Stimulated activated naive CD4-positive, alpha-beta T cell (primary cell): ENCODE measurements at regions not wholly inside any gene's neighbourhood (a gene's known extent, or its start where the extent isn't known, plus 50 kb on each side); places are given as distances from the start of the nearest gene placed in this dataset.
"Not testable (repeated sequence)": the region's sequence is repeated elsewhere in the genome, so short reads cannot be mapped to it uniquely, and the experiment has no call there.

Experiments used
- DNase-seq, 6 experiments: peaks; one replicate each; lab custom pipeline; 2025; lab: John Stamatoyannopoulos, UW

DNA sequence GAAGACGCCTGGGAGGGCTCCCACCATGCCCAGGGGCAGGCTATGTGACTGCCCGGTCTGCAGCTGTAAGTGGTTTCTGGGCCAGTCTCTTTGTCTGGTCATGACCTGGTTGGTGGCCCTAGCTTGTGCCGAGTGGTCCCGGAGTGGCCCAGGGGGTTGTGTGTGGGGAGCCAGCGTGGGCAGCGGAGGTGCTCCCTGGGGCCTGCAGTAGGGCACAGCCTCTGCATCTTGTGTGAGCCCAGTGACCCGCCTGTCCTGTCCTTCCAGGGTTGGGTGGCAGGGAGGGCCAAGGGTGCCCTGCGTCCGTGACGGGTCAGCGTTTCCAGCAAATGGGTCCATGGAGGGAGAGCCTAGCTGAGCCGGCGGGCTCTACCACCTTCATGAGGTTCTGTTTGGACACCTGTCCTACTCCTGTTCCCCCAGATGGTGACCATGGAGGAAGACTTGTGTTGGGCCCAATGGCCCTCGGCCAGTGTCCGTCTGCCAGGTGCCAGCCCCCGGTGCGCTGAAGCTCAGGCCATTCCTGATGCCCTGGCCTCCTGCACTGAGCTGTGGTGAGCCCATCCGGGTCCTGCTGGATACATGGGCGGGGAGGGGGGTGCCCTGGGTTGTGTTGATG is 215.4 kb downstream of the SNRPN start:
- DNase-seq, result no peak

DNA sequence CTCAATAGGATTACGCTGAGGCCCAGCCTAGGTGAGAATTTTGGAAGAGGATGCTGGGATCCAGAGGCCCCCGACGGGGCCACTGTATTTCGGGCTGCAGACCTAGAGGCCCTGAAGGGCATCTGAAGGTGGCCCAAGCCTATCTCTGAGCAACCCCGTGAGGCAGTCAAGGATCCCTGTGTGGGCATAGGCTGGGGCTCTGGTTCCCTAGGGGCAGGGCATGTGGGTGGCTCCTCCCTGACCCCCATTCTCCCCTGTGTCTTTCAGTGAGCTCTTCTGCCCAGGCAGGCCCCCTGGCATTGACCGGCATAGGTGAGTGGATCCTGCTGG is 216.0 kb downstream of the SNRPN start:
- DNase-seq, result no peak

DNA sequence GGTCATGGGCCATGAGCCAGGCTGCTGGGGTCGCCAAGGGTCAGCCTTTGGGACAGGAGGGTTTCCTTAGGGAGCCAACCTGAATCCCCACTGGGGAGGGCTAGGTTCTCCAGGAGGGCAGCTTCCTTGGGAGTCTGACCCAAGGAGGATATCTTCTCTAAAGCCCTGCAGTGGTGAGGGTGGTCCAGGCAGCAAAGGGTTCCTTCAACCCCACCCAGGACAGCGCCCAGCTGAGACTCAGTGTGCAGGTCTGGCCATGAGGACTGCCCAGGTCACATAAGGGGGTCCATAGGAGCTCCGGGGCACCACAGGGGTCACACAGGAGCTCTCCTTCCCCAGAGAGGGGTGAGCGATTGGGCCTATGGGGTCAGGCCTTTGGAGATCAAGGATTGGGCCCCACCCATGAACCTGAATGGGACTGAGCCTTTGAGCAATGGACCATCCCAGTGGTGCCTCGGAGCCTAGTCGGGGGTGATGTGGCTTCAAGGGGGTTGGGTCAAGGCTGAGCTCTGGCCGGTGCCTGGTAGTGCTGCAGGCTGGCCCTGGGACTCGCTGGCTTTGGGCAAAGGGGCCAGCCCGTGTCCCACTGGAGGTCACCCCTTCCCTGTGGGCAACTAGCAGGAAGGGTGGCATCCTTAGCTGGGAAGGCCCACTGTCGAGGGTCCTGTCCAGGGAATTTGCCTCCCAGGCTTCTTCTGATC is 216.5 kb downstream of the SNRPN start:
- DNase-seq, result no peak

DNA sequence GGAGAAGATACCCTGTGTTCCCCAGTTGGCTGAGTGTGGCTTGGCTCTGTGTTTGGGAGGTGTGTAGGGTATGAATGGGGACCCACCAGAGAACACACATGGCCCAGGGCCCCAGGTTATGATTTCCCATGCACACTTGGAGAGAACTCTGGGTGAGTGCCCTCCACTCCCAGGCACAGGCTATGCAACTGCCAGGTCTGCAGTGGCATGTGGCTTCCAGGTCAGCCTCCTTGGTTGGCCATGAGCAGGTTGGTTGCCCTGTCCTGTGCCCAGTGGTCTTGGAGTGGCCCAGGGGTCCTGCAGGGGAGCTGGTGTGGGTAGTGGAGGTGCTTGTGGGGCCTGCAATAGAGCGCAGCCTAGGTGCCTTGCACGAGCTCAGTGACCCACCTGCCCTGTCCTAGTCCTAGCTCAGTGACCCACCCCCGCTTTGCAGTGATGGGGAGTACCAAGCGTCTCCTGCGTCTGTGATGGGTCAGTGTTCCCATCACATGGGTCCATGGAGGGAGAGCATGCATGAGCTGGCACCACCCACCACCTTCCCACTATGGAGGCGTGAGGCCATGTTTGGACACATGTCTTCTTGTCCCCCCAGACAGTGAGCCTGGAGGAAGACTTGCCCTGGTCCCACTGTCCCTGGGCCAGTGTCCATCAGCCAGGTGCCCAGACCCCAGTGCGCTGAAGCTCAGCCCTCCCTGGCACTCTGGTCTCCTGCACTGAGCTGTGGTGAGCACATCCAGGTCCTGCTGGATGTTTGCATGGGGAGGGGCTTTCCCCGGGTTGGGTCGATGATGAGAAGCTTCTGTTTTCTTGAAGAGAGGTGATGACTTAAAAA is 217.3 kb downstream of the SNRPN start:
- DNase-seq, result no peak

DNA sequence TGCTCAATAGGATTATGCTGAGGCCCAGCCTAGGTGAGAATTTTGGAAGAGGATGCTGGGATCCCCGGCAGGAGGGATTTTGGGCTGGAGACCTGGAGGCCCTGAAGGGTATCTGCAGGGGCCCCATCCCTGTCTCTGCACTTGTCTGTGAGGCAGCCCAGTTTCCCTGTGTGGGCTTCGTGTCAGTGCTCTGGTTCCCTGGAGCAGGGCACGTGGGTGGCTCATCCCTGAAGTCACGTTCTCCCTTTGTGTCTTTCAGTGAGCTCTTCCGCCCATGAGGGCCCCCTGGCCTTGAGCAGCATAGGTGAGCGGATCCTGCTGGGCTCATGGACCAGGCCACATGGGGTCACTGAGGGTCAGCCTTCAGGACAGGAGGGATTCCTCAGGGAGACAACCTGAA is 217.9 kb downstream of the SNRPN start:
- DNase-seq, result peak in 1 of 6 experiments; percentile 13

DNA sequence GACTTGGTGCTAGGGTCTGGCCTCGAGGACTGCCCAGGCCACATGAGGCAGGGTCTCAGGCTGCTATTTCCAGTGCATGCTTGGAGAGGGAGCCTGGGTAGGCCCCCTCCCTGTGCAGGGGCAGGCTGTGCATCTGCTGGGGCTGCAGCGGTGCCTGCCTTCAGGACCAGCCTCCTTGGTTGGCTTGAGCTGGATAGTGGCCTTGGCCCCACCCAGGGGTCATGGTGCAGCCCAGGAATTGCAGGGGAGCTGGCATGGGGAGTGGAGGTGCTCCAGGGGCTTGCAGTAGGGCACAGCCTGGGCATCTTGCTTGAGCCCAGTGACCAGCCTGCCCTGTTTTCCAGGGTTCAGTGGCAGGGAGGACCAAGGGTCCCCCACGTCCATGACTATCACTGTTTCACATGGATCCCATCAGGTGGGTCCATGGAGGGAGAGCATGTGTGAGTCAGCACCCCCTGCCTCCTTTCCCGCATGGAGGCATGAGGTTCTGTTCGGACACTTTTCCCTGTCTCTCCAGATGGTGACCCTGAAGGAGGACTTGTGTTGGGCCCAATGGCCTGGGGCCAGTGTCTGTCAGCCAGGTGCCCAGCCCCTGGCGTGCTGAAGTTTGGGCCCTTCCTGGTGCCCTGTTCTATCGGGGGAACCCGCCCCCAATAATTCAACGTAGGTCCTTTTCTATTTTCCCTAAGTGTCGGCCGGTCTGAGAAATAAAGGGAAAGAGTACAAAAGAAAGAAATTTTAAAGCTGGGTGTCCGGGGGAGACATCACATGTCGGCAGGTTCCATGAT is 218.6 kb downstream of the SNRPN start:
- DNase-seq, result no peak

DNA sequence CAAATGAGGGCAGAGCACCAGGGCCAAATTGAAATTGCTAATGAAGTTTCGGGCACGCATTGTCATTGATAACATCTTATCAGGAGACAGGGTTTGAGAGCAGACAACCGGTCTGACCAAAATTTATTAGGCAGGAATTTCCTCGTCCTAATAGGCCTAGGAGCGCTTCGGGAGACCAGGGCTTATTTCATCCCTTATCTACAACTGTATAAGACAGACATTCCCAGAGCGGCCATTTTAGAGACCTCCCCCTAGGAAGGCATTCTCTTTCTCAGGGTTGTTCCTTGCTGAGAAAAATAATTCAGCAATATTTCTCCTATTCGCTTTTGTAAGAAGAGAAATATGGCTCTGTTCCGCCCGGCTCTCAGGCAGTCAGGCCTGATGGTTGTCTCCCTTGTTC is 219.4 kb downstream of the SNRPN start:
- not testable (repeated sequence) for DNase-seq

DNA sequence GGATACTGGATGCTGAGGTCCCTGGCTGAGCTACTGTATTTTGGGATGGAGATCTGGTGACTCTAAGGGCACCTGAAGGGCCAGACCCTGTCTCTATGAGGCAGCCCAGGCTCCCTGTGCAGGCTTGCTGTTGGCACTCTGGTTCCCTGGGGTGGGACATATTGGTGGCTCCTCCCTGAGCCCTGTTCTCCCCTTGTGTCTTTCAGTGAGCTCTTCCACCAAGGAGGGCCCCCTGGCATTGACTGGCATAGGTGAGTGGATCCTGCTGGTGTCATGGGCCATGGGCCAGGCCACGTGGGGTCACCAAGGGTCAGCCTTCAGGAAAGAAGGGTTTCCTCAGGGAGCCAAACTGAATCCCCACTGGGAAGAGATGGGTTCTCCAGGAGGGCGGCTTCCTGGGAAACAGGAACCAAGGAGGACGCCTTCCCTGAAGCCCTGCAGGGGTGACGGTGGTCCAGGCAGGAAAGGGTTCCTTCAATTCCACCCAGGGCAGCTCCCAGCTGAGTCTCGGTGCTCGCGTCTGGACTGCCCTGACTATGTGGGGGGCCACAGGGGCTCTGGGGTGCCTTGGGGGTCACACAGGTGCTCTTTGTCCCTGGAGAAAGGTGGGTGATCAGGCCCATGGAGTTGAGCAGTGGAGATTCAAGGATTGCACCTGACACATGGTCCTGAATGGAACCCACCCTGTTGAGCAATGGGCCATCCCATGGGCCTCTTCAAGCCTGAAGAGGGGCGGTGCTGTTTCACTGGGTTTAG is 220.4 kb downstream of the SNRPN start:
- DNase-seq, result no peak

DNA sequence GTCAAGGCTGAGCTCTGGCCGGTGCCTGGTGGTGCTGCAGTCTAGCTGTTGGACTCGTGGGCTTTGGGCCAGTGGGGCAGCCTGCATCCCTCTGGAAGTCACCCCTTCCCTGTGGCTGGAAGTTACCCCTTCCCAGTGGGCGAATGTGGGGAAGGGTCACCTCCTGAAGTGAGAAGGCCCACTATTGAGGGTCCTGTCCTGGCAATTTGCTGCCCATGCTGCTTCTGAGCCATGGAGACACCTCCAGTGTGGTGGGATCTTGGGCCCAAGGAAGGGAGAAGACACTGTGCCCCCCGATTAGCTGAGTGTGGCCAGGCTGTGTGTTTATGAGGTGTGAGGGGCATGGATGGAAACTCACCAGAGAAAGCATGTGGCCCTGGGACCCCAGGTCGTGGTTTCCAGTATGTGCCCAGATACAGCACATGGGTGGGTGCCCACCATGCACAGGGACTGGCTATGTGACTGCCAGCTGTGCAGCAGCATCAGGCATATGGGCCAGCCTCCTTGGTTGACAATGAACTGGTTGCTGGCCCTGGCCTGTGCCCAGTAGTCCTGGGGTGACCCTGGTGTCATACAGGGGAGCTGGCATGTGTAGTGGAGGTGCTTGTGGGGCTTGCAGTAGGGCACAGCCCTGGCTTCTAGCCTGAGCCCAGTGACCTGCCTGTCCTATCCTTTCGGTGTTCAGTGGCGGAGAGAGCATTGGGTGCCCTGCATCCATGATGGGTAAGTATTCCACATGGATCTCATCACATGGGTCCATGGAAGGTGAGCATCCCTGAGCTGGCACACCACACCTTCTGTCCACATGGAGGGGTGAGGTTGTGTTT is 221.2 kb downstream of the SNRPN start:
- DNase-seq, result no peak

DNA sequence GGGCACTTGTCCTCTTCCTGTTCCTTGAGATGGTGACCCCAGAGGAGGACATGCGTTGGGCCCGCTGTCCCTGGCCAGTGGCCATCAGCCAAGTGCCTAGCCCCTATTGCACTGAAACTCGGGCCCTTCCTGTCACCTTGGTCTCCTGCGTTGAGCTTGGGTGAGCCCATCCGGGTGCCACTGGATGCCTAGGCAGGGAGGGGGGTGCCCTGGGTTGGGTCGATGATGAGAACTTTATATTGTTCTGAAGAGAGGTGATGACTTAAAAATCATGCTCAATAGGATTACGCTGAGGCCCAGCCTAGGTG is 221.8 kb downstream of the SNRPN start:
- no peak for DNase-seq

DNA sequence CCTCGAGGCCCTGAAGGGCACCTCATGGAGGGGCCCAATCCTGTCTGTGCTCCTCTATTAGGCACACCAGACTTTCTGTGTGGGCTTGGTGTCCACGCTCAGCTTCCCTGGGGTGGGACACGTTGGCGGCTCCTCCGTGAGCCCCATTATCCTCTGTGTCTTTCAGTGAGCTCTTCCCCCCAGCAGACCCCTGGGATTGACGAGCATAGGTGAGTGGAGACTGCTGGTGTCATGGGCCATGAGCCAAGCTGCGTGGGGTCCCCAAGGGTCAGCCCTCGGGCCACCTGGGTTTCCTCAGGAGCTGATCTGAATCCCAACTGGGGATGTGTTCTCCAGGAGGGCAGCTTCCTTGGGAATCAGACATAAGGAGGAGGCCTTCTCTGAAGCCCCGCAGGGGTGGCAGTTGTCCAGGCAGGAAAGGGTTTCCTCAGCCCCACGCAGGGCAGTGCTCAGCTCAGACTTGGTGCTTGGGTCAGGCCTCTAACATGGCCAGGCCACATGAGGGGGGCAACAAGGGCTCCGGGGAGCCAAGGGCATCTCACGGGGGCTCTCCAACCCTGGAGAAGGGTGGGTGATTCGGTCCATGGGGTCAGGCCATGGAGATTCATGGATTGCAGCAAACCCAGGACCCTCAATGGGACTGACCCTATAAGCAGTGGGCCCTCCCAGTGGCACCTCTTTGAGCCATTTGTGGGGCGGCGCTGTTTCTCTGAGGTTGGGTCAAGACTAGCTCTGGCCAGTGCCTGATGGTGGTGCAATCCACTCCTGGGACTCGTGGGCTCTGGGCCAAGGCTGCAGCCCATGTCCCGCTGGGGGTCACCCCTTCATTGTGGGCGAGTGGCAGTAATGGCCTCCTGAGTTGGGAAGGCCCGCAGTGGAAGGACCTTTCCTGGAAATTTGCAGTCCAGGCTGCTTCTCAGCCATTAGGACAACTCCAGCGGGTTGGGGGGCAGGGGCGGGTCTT is 222.5 kb downstream of the SNRPN start:
- no peak for DNase-seq

DNA sequence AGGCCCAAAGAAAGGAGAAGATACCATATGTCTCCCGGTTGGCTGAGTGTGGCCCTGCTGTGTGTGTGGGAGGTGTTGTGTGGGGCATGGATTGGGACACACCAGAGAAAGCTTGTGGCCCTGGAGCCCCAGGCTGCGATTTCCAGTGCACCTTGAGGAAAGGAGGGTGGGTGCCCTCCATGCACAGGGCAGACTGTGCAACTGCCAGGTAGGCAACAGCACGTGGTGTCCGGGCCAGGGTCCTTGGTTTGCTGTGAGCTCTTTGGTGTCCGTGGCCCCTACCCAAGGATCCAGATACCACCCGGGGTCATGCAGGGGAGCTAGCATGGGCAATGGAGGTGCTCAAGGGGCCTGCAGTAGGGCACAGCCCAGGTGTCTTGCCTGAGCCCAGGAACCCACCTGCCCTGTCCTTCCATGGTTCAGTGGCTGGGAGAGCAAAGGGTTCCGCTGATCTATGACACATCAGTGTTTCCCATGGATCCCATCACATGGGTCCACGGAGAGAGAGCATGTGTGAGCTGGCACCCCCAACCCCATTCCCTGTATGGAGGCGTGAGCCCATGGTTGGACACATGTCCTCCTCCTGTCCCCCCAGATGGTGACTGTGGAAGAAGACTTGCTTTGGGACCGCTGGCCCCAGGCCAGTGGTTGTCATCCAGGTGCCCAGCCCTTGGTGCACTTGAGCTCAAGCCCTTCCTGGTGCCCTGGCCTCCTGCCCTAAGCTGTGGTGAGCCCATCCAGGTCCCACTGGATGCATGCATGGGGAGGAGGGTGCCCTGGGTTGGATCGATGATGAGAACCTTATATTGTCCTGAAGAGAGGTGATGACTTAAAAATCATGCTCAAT is 223.4 kb downstream of the SNRPN start:
- no peak for DNase-seq

DNA sequence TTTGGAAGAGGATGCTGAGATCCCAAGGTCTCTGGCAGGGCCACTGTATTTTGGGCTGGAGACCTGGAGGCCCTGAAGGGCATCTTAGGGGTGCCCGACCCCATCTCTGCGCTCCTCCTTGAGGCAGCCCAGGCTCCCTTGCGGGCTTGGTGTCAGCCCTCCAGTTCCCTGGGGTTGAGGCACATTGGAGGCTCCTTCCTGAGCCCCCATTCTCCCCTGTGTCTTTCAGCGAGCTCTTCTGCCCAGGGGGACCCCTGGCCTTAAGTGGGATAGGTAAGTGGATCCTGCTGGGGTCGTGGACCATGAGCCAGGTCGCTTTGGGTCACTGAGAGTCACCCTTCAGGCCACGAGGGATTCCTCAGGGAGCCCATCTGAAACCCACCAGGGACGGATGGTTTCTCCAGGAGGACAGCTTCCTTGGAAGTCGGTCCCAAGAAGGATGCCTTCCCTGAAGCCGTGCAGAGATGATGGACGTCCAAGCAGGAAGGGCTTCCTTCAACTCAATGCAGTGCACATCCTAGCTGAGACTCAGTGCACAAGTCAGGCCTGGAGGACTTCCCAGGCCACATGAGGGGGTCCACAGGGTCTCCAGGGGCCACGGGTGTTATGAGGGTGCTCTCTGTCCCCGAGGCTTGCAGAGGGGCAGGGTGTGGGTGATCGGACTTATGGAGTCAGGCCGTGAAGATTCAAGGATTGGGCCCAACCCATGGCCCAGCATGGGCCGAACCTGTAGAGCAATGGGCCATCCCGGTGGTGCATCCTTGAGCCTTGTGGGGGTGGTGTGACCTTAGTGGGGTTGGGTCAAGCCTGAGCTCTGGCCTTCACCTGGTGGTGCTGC is 224.3 kb downstream of the SNRPN start:
- DNase-seq, result no peak

DNA sequence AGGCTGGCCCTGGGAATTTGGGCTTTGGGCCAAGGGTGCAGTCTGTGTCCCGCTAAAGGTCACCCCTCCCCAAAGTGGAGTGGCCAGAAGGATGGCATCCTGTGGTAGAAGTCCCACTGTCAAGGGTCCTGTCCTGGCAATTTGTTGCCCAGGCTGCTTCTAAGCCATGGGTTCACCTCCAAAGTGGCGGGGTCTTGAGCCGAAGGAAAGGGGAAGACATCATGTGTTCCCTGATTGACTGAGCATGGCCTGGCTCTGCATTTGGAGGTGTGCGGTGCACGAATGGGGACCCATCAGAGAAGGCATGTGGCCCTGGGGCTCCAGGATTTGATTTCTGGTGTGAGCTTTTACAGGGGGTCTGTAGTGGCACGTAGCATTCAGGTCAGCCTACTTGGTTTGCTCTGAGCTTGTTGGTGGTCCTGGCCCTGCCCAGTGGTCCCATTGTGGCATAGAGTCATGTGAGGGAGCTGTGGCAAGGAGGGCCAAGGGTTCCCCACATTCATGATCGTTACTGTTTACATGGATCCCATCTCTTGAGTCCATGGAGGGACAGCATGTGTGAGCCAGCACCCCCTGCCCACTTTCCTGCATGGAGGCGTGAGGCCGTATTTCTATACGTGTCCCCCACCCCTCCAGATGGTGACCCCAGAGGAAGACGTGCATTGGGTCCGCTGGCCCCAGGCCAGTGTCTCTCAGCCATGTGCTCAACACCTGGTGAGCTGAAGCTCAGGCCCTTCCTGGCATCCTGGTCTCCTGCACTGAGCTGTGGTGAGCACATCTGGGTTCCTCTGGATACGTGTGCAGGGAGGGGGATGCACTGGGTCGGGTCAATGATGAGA is 225.1 kb downstream of the SNRPN start:
- DNase-seq, result no peak

DNA sequence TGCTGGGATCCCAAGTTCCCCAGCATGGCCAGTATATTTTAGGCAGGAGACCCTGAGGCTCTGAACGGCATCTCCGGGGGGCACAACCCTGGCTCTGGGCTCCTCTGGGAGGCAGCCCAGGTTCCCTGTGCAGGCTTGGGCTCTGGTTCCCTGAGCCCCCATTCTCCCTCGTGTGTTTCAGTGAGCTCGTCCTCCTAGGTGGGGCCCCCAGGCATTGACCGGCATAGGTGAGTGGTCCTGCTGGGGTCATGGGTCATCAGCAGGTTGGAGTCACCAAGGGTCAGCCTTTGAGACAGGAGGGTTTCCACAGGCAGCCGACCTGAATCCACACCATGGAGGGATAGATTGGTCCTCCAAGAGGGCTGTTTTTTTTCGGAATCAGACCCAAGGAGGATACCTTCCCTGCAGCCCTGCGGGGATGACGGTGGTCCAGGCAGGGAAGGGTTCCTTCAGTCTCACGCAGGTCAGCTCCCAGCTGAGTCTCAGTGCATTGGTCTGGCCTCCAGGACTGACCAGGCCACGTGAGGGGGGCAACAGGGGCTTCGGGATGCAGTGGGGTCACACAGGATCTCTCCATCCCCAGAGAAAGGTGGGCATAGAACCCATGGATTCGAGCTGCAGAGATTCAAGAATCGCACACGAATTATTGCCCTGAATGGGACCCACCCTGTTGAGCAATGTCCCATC is 226.0 kb downstream of the SNRPN start:
- DNase-seq, result no peak

DNA sequence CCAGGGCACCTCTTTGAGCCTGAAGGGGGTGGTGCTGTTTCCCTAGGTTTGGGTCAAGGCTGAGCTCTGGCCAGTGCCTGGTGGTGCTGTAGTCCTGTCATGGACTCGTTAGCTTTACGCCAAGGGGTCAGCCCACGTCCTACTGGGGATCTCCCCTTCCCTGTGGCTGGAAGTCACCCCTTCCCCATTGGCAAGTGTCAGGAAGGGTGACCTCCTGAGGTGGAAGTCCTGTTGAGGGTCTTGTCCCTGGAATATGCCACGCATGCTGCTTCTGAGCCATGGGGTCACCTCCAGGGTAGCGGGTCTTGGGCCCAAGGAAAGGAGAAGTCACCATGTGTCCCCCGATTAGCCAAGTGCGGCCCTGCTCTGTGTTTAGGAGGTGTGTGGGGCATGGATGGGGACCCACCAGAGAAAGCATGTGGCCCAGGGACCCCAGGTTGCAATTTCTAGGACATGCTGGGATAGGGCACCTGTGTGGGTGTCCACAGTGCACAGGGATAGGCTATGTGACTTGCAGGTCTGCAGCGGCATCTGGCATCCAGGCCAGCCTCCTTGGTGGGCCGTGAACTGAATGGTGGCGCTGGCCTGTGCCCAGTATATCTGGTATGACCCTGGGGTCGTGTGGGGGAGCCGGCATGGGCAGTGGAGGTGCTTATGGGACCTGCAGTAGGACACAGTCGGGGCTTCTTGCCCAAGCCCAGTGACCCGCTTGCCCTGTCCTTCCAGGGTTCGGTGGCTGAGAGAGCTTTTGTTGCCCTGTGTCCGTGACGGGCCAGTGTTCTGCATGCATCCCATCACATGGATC is 226.7 kb downstream of the SNRPN start:
- no peak for DNase-seq
